Right lobe of liver (tissue), 4 donors: ENCODE measurements at regions not wholly inside any gene's neighbourhood (a gene's known extent, or its start where the extent isn't known, plus 50 kb on each side); places are given as distances from the start of the nearest gene placed in this dataset.

Experiments
- POLR2A ChIP-seq: fragments of 450-650 bp; IDR thresholded peaks from one replicate; pipeline ENCODE4 v1.6.1; 2017; ENCODE audit warnings: antibody characterized with exemption, mild to moderate bottlenecking
- TF ChIP-seq, protein P1 (sequence below), 4 donors: fragments of 200-600 bp in 3 of 4; fragments of 450-650 bp in 1 of 4; IDR thresholded peaks; one replicate each; pipeline versions ENCODE4 v1.5.1 to v1.8.0; 2016 to 2022; ENCODE audit warnings: antibody characterized with exemption in 4 of 4, mild to moderate bottlenecking in 2 of 4
- donor health status: DM: no; HTN: no; CAD: no.
- donor health status: DM: no; HTN: no; CAD: no.
- donor health status: DM: no; HTN: yes; CAD: no.

DNA sequence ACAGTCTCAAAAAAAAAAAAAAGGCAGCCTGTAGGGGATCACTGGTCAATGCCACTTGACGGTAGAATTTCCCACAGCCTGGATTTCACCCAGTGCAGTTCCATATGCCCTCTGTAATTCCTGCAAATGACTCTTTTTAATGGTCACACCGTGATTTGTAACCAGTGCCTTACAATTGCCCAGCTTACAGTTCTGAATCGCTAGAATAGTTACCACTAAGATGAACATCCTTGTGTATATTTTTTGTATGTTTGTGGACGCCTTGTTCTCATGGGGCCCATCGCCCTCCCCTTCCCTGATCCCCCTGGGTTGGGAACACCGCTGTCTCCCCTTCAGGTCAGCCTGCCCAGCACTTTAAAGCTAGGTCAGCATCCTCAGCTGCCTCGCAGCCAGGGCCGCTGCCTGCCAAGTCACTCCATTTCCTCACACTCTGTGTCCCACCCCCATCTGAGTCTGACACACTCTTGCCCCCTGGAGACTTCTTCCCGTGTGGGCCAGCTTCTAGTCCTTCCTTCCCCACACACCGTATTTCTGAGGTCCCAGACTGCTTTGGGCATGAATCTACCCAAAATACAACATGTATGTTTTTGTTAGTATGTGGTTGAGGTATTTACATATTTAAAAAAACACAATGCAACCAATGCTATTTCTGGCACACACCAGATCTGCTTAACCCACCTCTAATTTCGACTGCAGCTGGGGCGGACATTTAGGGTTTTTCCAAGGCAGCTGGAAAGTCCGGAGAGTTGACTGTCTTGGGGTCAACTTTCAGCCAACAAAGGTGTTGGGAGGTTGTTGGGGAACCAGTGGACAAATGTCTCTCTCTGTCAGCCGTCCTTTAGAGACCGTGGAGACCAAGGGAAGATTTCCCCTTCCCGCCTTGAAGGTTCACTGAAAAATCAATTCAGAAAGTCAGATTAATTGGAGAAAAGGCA, 120.5 kb upstream of the NEK6 start:
- TF ChIP-seq, protein P1, sequence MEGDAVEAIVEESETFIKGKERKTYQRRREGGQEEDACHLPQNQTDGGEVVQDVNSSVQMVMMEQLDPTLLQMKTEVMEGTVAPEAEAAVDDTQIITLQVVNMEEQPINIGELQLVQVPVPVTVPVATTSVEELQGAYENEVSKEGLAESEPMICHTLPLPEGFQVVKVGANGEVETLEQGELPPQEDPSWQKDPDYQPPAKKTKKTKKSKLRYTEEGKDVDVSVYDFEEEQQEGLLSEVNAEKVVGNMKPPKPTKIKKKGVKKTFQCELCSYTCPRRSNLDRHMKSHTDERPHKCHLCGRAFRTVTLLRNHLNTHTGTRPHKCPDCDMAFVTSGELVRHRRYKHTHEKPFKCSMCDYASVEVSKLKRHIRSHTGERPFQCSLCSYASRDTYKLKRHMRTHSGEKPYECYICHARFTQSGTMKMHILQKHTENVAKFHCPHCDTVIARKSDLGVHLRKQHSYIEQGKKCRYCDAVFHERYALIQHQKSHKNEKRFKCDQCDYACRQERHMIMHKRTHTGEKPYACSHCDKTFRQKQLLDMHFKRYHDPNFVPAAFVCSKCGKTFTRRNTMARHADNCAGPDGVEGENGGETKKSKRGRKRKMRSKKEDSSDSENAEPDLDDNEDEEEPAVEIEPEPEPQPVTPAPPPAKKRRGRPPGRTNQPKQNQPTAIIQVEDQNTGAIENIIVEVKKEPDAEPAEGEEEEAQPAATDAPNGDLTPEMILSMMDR (IDR thresholded peaks at IDR 0.05): no peak
- no peak for TF ChIP-seq POLR2A
